Activated B cell treated with CpG ODN at 0.5 μM for 24 hours (primary cell): ENCODE measurements at regions not wholly inside any gene's neighbourhood (a gene's known extent, or its start where the extent isn't known, plus 50 kb on each side); places are given as distances from the start of the nearest gene placed in this dataset.
"Not testable (repeated sequence)": the region's sequence is repeated elsewhere in the genome, so short reads cannot be mapped to it uniquely, and the experiment has no call there.

Experiments used
- ATAC-seq: fragments of 200-7000 bp; cut with Tn5 transposase; one replicate; pipeline ENCODE4 v1.10.0; 2021; ENCODE audit warnings: low read depth, mild to moderate bottlenecking, moderate library complexity
- CTCF ChIA-PET: fragments of 350-600 bp; sonication (Branson Sonifier 250); formaldehyde crosslinking; loops from one replicate; lab custom pipeline; 2021; ENCODE audit warnings: antibody characterized with exemption; lab: Charles Lee
- POLR2A ChIA-PET: fragments of 350-600 bp; sonication (Branson Sonifier 250); formaldehyde crosslinking; loops from one replicate; lab custom pipeline; 2021; ENCODE audit warnings: antibody characterized with exemption; lab: Charles Lee
- DNase-seq: peaks from one replicate; pipeline ENCODE4 v3.0.0; 2022
- H3K27ac Mint-ChIP-seq: one replicate; pipeline ENCODE4 v1.8.0; 2020; ENCODE audit warnings: mixed read lengths
- H3K27me3 Mint-ChIP-seq: one replicate; pipeline ENCODE4 v1.8.0; 2021; ENCODE audit warnings: mixed read lengths
- H3K36me3 Mint-ChIP-seq: one replicate; pipeline ENCODE4 v1.8.0; 2021; ENCODE audit warnings: low read depth, mixed read lengths
- H3K4me1 Mint-ChIP-seq: one replicate; pipeline ENCODE4 v1.8.0; 2021; ENCODE audit warnings: mixed read lengths
- H3K4me3 Mint-ChIP-seq: one replicate; pipeline ENCODE4 v1.8.0; 2020; ENCODE audit warnings: mild to moderate bottlenecking, mixed read lengths
- H3K9me3 Mint-ChIP-seq: one replicate; pipeline ENCODE4 v1.8.0; 2020; ENCODE audit warnings: mixed read lengths
- CTCF ChIP-seq: fragments of 200-600 bp; IDR thresholded peaks from one replicate; pipeline ENCODE4 v1.8.0; 2022; ENCODE audit warnings: antibody characterized with exemption, mild to moderate bottlenecking
- intact Hi-C: fragments of 100-400 bp; cut with micrococcal nuclease; formaldehyde crosslinking; loops from one replicate; pipeline ENCODE4 v1.15.1; 2024

- H3K27me3 Mint-ChIP-seq = peaks cover 3% of the 10 kb centered on the region
- peaks cover 32% of the 10 kb centered on the region for H3K4me1 Mint-ChIP-seq
- CTCF ChIA-PET = interaction anchor here (0.7 to 2.2 kb wide), 3 partner anchors 11 to 248 kb away, joined by 3 to 6 read pairs (median 3); no protein-coding TSS in a partner anchor
- DNase-seq (peak; percentile 24), ATAC-seq (peak; percentile 25)
- H3K36me3 Mint-ChIP-seq = peaks cover 8% of the 10 kb centered on the region
- no peak for TF ChIP-seq CTCF
- peak overlapping the region; percentile 98 for H3K4me3 Mint-ChIP-seq
- H3K9me3 Mint-ChIP-seq = no peaks in the 10 kb centered on the region
- intact Hi-C loops = loop anchor here (1.0 to 10.0 kb wide), 16 partner anchors 34 to 1863 kb away; partner anchors contain the start of genes CLYBL, GGACT, GPR18 and MBNL2
- peak overlapping the region; percentile 96 for H3K27ac Mint-ChIP-seq
- POLR2A ChIA-PET = interaction anchor here (0.5 to 2.6 kb wide), 7 partner anchors 36 to 519 kb away, joined by 3 to 9 read pairs (median 4); partner anchors contain the start of genes CLYBL, GPR18 and UBAC2
Measured at GRCh38 chr13:99087954-99088491, 110.2 kb upstream of the DOCK9 start.

DNA sequence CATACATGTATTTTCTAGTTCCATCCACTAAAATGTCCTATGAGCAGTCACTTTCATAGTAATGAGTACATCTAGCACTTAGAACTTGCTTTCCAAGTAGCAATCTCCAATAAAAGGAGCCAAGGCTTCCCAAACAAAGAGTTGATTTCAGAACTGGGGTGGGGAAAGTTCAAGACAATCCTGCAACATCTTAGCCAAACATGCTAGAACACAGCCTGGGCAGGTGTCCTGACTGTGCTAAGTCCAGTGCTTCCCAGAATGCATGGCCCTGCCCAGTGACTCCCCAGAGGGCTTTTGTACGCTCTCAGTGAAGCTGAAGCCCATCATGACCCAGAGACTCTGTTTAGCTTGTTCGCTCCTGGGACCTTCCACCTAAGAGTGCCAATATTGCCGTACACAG lies 106.7 kb upstream of the UBAC2 start:
- Mint-ChIP-seq H3K36me3 (no peaks in the 10 kb centered on the region), H3K4me1 (no peaks in the 10 kb centered on the region), H3K9me3 (no peaks in the 10 kb centered on the region), H3K27ac (no peak overlapping the region), H3K4me3 (no peak overlapping the region), H3K27me3 (peaks cover 6% of the 10 kb centered on the region)
- ChIA-PET POLR2A (interaction anchor here (0.5 kb wide), 1 partner anchor 25 kb away, joined by 3 read pairs; no protein-coding TSS in a partner anchor), CTCF (no interaction called here)
- ATAC-seq = no peak
- intact Hi-C loops = no loop called here
- no peak for TF ChIP-seq CTCF
- DNase-seq = no peak

DNA sequence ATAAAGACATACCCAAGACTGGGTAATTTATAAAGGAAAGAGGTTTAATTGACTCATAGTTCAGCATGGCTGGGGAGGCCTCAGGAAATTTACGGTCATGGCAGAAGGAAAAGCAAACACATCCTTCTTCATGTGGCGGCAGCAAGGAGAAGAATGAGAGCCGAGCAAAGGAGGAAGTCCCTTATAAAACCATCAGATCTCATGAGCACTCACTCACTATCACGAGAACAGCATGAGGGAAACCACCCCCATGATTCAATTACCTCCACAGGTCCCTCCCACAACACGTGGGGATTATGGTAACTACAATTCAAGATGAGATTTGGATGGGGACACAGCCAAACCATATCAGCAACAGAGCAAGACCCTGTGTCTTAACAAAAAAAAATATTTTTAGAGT lies 98.8 kb upstream of the UBAC2 start:
- ATAC-seq, H3K4me1 Mint-ChIP-seq, H3K36me3 Mint-ChIP-seq, intact Hi-C loops, POLR2A ChIA-PET, H3K27ac Mint-ChIP-seq, H3K4me3 Mint-ChIP-seq, DNase-seq, H3K9me3 Mint-ChIP-seq, CTCF ChIA-PET: not testable (repeated sequence)
- H3K27me3 Mint-ChIP-seq = peaks cover 17% of the 10 kb centered on the region

GRCh38 chr13:99103536-99103935 lies 97.1 kb upstream of the UBAC2 start:
- no peak for TF ChIP-seq CTCF
- ChIA-PET POLR2A (no interaction called here), CTCF (no interaction called here)
- Mint-ChIP-seq H3K27me3 (peaks cover 17% of the 10 kb centered on the region), H3K9me3 (peaks cover 4% of the 10 kb centered on the region), H3K36me3 (no peaks in the 10 kb centered on the region), H3K27ac (no peak overlapping the region), H3K4me1 (peaks cover 3% of the 10 kb centered on the region), H3K4me3 (no peak overlapping the region)
- no peak for ATAC-seq
- DNase-seq = no peak
- intact Hi-C loops = no loop called here

GRCh38 chr13:99104396-99104795 lies 96.3 kb upstream of the UBAC2 start:
- H3K27me3 Mint-ChIP-seq = peaks cover 17% of the 10 kb centered on the region
- DNase-seq (no peak), ATAC-seq (no peak)
- TF ChIP-seq CTCF = no peak
- intact Hi-C loops = no loop called here
- H3K9me3 Mint-ChIP-seq = peaks cover 6% of the 10 kb centered on the region
- ChIA-PET CTCF (no interaction called here), POLR2A (no interaction called here)
- H3K36me3 Mint-ChIP-seq = no peaks in the 10 kb centered on the region
- H3K27ac Mint-ChIP-seq = no peak overlapping the region
- peaks cover 3% of the 10 kb centered on the region for H3K4me1 Mint-ChIP-seq
- no peak overlapping the region for H3K4me3 Mint-ChIP-seq
